OCI-LY7 (cell line): ENCODE measurements at regions not wholly inside any gene's neighbourhood (a gene's known extent, or its start where the extent isn't known, plus 50 kb on each side); places are given as distances from the start of the nearest gene placed in this dataset.

Experiments used
- BruUV-seq: library from RNA; stranded (reverse); fragments of 400-500 nt; replicated peaks from 2 replicates; lab custom pipeline; 2021; lab: Mats Ljungman, UMichigan
- CTCF ChIA-PET: fragments of 300-600 bp; sonication (Branson Sonifier 250); formaldehyde crosslinking; loops from one replicate; lab custom pipeline; 2022; ENCODE audit warnings: antibody characterized with exemption; ENCODE audit not compliant: unreplicated experiment; lab: Charles Lee
- POLR2A ChIA-PET: fragments of 300-600 bp; sonication (Branson Sonifier 250); formaldehyde crosslinking; loops from one replicate; lab custom pipeline; 2022; ENCODE audit warnings: antibody characterized with exemption; lab: Charles Lee
- DNase-seq: peaks from one replicate; pipeline ENCODE4 v3.0.0-alpha.2; 2015; ENCODE audit warnings: low spot score
- H2AFZ ChIP-seq: fragments of 200-600 bp; sonication (generic), shearing (Covaris generic); 2 replicates; pipeline ENCODE4 v1.6.1; 2014; ENCODE audit warnings: mild to moderate bottlenecking, antibody characterized with exemption, low read length, moderate library complexity
- H3K27ac ChIP-seq: fragments of 200-600 bp; sonication (generic); 2 replicates; pipeline ENCODE4 v1.5.1; 2014; ENCODE audit warnings: mixed run types, low read depth, mild to moderate bottlenecking, moderate library complexity, low read length, inconsistent platforms; ENCODE audit not compliant: poor library complexity, severe bottlenecking
- H3K36me3 ChIP-seq: fragments of 200-600 bp; sonication (generic); 2 replicates; pipeline ENCODE4 v1.6.1; 2014; ENCODE audit warnings: mild to moderate bottlenecking, antibody characterized with exemption, low read length, moderate library complexity, mixed read lengths; ENCODE audit not compliant: insufficient read depth
- H3K4me1 ChIP-seq: fragments of 200-600 bp; sonication (generic); 2 replicates; pipeline ENCODE4 v1.5.1; 2014; ENCODE audit warnings: mild to moderate bottlenecking, low read length; ENCODE audit not compliant: insufficient read depth, poor library complexity, severe bottlenecking
- H3K4me2 ChIP-seq: fragments of 200-600 bp; sonication (generic); 2 replicates; pipeline ENCODE4 v1.6.1; 2014; ENCODE audit warnings: mild to moderate bottlenecking, low read length
- H3K4me3 ChIP-seq: fragments of 200-600 bp; sonication (generic); 2 replicates; pipeline ENCODE4 v1.5.1; 2014; ENCODE audit warnings: mild to moderate bottlenecking, low read depth, low read length; ENCODE audit not compliant: poor library complexity, severe bottlenecking
- H3K79me2 ChIP-seq: fragments of 200-600 bp; sonication (generic); 2 replicates; pipeline ENCODE4 v1.6.1; 2016; ENCODE audit warnings: low read depth, mild to moderate bottlenecking, low read length, moderate library complexity, mixed read lengths; ENCODE audit not compliant: insufficient read depth
- H3K9me2 ChIP-seq: fragments of 200-600 bp; sonication (generic); 2 replicates; pipeline ENCODE4 v1.6.1; 2016; ENCODE audit warnings: mild to moderate bottlenecking, low read length, mixed read lengths; ENCODE audit not compliant: insufficient read depth
- H3K9me3 ChIP-seq: fragments of 200-600 bp; sonication (generic); 2 replicates; pipeline ENCODE4 v1.6.1; 2014; ENCODE audit warnings: mild to moderate bottlenecking, mixed run types, low read length, mixed read lengths
- H4K20me1 ChIP-seq: fragments of 200-600 bp; sonication (generic); 2 replicates; pipeline ENCODE4 v1.6.1; 2014; ENCODE audit warnings: mild to moderate bottlenecking, antibody characterized with exemption, low read length, moderate library complexity, mixed read lengths; ENCODE audit not compliant: insufficient read depth
- CTCF ChIP-seq: fragments of 200-600 bp; sonication (generic); conservative IDR thresholded peaks from 2 replicates; pipeline ENCODE4 v1.5.1; 2014; ENCODE audit warnings: mild to moderate bottlenecking, antibody characterized with exemption, low read length, moderate library complexity, mixed read lengths
- EZH2phosphoT487 ChIP-seq: fragments of 200-600 bp; sonication (generic); IDR thresholded peaks from 2 replicates; pipeline ENCODE4 v1.6.1; 2018; ENCODE audit warnings: low read depth, borderline replicate concordance, mild to moderate bottlenecking, mixed run types, antibody characterized with exemption, low read length, moderate library complexity, mixed read lengths
- intact Hi-C: fragments of 100-400 bp; cut with micrococcal nuclease; formaldehyde crosslinking; loops from one replicate; pipeline ENCODE4 v1.10.0; 2022; ENCODE audit not compliant: unreplicated experiment

GRCh38 chr15:94745371-94745770 is 514.0 kb downstream of the MCTP2 start:
- no peak overlapping the region for H3K27ac ChIP-seq
- ChIA-PET CTCF (no interaction called here), POLR2A (no interaction called here)
- BruUV-seq: no TSS peak
- H3K79me2 ChIP-seq: no peaks in the 10 kb centered on the region
- no peak overlapping the region for H3K4me3 ChIP-seq
- no peak for DNase-seq
- no peaks in the 10 kb centered on the region for H3K9me3 ChIP-seq
- no peak for TF ChIP-seq CTCF
- TF ChIP-seq EZH2phosphoT487: no peak
- no peak overlapping the region for H3K4me2 ChIP-seq
- no peaks in the 10 kb centered on the region for H3K36me3 ChIP-seq
- no peaks in the 10 kb centered on the region for H3K4me1 ChIP-seq
- H2AFZ ChIP-seq: no peak overlapping the region
- no peaks in the 10 kb centered on the region for H3K9me2 ChIP-seq
- no peaks in the 10 kb centered on the region for H4K20me1 ChIP-seq
- intact Hi-C loops: no loop called here

GRCh38 chr15:94747510-94747909 is 516.1 kb downstream of the MCTP2 start:
- Histone ChIP-seq H3K79me2 (no peaks in the 10 kb centered on the region), H3K9me2 (no peaks in the 10 kb centered on the region), H3K4me1 (no peaks in the 10 kb centered on the region), H2AFZ (no peak overlapping the region), H4K20me1 (no peaks in the 10 kb centered on the region), H3K9me3 (no peaks in the 10 kb centered on the region), H3K27ac (no peak overlapping the region), H3K4me2 (no peak overlapping the region), H3K4me3 (no peak overlapping the region), H3K36me3 (no peaks in the 10 kb centered on the region)
- TF ChIP-seq CTCF: no peak
- TF ChIP-seq EZH2phosphoT487: no peak
- intact Hi-C loops: no loop called here
- DNase-seq: no peak
- ChIA-PET POLR2A (no interaction called here), CTCF (no interaction called here)
- no TSS peak for BruUV-seq

- no peak for TF ChIP-seq EZH2phosphoT487
- no peak for TF ChIP-seq CTCF
- peak; percentile 10 for DNase-seq
- Histone ChIP-seq H3K27ac (no peak overlapping the region), H3K36me3 (no peaks in the 10 kb centered on the region), H3K9me3 (no peaks in the 10 kb centered on the region), H3K4me1 (no peaks in the 10 kb centered on the region), H3K4me3 (no peak overlapping the region), H3K4me2 (no peak overlapping the region), H3K9me2 (no peaks in the 10 kb centered on the region), H3K79me2 (no peaks in the 10 kb centered on the region), H2AFZ (no peak overlapping the region), H4K20me1 (no peaks in the 10 kb centered on the region)
- BruUV-seq: no TSS peak
- intact Hi-C loops: no loop called here
- CTCF ChIA-PET: no interaction called here
- POLR2A ChIA-PET: interaction anchor here (1.4 kb wide), 1 partner anchor 22 kb away, joined by 5 read pairs; no protein-coding TSS in a partner anchor
Measured at GRCh38 chr15:94749811-94750617, 518.7 kb downstream of the MCTP2 start.
